Tibial nerve (tissue), 4 donors: ENCODE measurements at regions not wholly inside any gene's neighbourhood (a gene's known extent, or its start where the extent isn't known, plus 50 kb on each side); places are given as distances from the start of the nearest gene placed in this dataset.

Experiments used
- DNase-seq, 2 donors: peaks; one replicate each; pipeline ENCODE4 v3.0.0-alpha.2; 2019; ENCODE audit warnings: low spot score in 2 of 2
- H3K27ac ChIP-seq, 4 donors: fragments of 200-600 bp; sonication (generic) in 3 of 4; one replicate each; pipeline ENCODE4 v1.5.1; 2017 to 2019; ENCODE audit warnings: mild to moderate bottlenecking in 1 of 4
- H3K27me3 ChIP-seq, 2 donors: fragments of 200-600 bp; sonication (generic) in 1 of 2; one replicate each; pipeline versions ENCODE4 v1.5.1 to v1.6.0; 2017 to 2019
- H3K36me3 ChIP-seq, 3 donors: fragments of 200-600 bp; sonication (generic); one replicate each; pipeline ENCODE4 v1.5.1; 2018 to 2019
- H3K4me1 ChIP-seq, 4 donors: fragments of 200-600 bp; sonication (generic) in 3 of 4; one replicate each; pipeline ENCODE4 v1.5.1; 2017 to 2019
- H3K4me3 ChIP-seq, 4 donors: fragments of 200-600 bp; sonication (generic) in 3 of 4; one replicate each; pipeline ENCODE4 v1.5.1; 2017 to 2019; ENCODE audit warnings: mild to moderate bottlenecking in 1 of 4, moderate library complexity in 1 of 4
- H3K9me3 ChIP-seq, 4 donors: fragments of 200-600 bp; sonication (generic) in 3 of 4; one replicate each; pipeline ENCODE4 v1.5.1; 2017 to 2019
- EP300 ChIP-seq, 2 donors: sonication (generic); formaldehyde crosslinking; IDR thresholded peaks; one replicate each; pipeline ENCODE4 v1.6.1; 2017; ENCODE audit warnings: antibody characterized with exemption in 2 of 2, mild to moderate bottlenecking in 1 of 2
- POLR2A ChIP-seq, 2 donors: fragments of 450-650 bp; IDR thresholded peaks; one replicate each; pipeline ENCODE4 v1.6.1; 2017; ENCODE audit warnings: antibody characterized with exemption in 2 of 2, mild to moderate bottlenecking in 2 of 2, moderate library complexity in 2 of 2
- WGBS, 2 donors: methylation state at CpG; one replicate each; pipeline ENCODE4 v1.1.5; 2018; 5-methylcytosine and 5-hydroxymethylcytosine counted together
- TF ChIP-seq, protein P1 (sequence below), 5 experiments: fragments of 200-600 bp in 3 of 5; fragments of 450-650 bp in 2 of 5; sonication (generic) in 3 of 5; IDR thresholded peaks; one replicate each; pipeline ENCODE4 v1.5.1; 2016 to 2019; ENCODE audit warnings: antibody characterized with exemption in 5 of 5, mild to moderate bottlenecking in 3 of 5, moderate library complexity in 2 of 5

DNA sequence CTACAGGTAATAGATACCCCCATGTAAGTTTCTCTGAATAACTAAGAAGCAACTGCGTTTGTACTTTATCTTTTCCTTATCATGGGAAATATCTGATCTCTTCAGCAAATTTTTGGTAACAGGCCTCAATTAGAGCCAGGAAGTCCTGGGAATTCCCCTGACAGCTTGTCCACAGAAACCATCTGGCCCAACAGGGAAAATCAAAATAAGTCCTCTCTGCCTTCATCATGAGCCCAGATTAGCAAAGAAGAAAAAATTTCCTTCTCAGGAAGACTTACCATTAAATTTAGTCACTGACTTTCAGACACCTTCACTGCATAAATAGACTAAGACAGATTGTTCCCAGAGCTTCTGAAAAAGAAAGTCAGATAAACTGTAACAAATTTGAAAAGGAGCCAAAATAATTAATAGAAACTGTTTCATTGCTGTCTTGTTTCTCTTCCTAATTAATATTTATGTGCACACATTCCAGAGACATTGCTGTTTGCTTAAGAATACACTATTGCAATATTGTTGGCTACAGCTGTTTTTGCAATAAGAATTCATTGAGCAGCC is 278.1 kb upstream of the FAT3 start:
- Histone ChIP-seq H3K27ac (no peak overlapping the region), H3K27me3 (no peaks in the 10 kb centered on the region), H3K9me3 (no peaks in the 10 kb centered on the region), H3K36me3 (no peaks in the 10 kb centered on the region), H3K4me3 (no peak overlapping the region), H3K4me1 (peaks cover 0 to 19% (median 2%) of the 10 kb centered on the region in 4 donors)
- TF ChIP-seq, protein P1, sequence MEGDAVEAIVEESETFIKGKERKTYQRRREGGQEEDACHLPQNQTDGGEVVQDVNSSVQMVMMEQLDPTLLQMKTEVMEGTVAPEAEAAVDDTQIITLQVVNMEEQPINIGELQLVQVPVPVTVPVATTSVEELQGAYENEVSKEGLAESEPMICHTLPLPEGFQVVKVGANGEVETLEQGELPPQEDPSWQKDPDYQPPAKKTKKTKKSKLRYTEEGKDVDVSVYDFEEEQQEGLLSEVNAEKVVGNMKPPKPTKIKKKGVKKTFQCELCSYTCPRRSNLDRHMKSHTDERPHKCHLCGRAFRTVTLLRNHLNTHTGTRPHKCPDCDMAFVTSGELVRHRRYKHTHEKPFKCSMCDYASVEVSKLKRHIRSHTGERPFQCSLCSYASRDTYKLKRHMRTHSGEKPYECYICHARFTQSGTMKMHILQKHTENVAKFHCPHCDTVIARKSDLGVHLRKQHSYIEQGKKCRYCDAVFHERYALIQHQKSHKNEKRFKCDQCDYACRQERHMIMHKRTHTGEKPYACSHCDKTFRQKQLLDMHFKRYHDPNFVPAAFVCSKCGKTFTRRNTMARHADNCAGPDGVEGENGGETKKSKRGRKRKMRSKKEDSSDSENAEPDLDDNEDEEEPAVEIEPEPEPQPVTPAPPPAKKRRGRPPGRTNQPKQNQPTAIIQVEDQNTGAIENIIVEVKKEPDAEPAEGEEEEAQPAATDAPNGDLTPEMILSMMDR (IDR thresholded peaks at IDR 0.05), result no peak
- TF ChIP-seq EP300 (IDR thresholded peaks at IDR 0.05) (no peak), POLR2A (IDR thresholded peaks at IDR 0.05) (no peak)
- no peak for DNase-seq
- WGBS, 2 donors, result 50 to 59% methylated on average over 1 of the region's 1 CpG

DNA sequence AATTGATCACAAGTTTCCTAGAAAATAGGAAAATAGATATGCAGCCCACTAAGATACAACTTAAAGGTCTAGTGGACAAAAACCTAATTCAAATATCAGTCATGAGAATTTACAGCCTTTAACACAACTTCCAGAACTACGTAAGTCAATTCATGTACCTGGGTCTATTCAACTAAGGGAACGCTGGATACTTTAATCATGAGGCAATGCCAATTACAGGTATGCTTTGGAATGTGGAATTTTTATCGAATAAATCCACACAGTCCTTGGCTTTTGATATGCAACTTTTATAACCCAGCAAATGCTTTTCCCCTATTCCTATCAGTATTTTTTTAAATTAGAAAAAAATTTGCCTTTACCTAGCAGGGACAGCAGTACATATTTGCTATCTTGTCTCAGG is 289.5 kb upstream of the FAT3 start:
- H3K4me3 ChIP-seq, result no peak overlapping the region
- DNase-seq, result no peak
- H3K36me3 ChIP-seq, result no peaks in the 10 kb centered on the region
- no peak overlapping the region for H3K27ac ChIP-seq
- no peaks in the 10 kb centered on the region for H3K9me3 ChIP-seq
- WGBS, 2 donors, result 96 to 98% methylated on average over 3 of the region's 3 CpGs
- TF ChIP-seq EP300 (IDR thresholded peaks at IDR 0.05) (no peak), POLR2A (IDR thresholded peaks at IDR 0.05) (no peak)
- H3K4me1 ChIP-seq, result no peaks in the 10 kb centered on the region
- no peaks in the 10 kb centered on the region for H3K27me3 ChIP-seq

DNA sequence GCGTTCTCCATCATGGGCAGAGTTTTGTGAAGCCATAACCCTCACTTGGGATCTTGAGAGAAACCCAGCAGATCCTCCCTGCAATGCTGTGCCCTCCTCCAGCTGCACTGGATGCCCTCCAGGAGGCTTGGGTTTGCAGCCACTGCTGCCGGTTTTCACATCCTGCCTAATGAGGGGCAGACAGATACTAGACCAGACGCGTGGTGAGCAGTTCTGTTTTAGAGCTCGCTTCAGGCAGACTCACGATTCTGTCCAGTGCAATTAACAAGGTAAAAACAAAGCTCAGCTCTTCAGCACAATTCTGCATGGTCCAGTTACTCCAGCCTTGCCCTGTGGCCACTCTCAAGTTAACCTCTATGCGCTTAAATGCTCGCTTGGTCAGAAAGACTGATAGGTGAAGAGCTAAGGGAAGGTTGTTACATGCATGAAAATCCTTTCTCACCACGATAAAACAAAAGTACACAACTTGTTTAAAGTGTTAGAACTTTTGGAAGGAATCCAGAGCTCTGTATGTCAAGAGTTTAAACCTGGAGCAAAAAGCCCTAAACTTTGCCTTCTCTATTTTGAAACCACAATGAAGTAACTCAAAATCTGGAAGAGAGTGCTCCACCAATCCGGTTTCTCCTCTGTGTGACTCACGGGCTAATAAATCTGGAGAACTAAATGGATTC is 292.3 kb upstream of the FAT3 start:
- Histone ChIP-seq H3K27ac (no peak overlapping the region), H3K27me3 (no peaks in the 10 kb centered on the region), H3K9me3 (no peaks in the 10 kb centered on the region), H3K4me1 (no peaks in the 10 kb centered on the region), H3K4me3 (no peak overlapping the region), H3K36me3 (no peaks in the 10 kb centered on the region)
- TF ChIP-seq POLR2A (IDR thresholded peaks at IDR 0.05) (no peak), EP300 (IDR thresholded peaks at IDR 0.05) (no peak)
- TF ChIP-seq, protein P1 (IDR thresholded peaks at IDR 0.05), result no peak
- 44 to 52% methylated on average over 11 of the region's 11 CpGs for WGBS, 2 donors
- DNase-seq, result no peak

DNA sequence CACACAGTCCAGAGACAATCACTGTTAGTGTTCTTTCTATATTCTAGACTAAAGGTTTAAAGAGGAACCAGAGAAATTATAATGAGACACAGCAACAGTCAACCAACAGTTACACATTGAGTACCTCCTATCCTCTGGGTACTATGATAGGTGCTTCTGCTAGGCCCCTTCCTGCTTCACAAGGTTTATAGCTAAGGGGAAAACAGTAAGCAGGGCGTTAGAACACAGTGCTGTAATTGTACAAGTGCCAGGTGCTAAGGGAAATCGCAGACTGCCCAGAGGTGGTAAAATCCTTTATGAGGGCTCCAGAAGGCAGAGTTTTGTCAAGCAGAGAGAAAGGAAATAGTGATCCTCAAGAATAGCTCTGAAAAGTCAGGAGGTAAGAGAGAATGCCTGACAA is 297.2 kb upstream of the FAT3 start:
- Histone ChIP-seq H3K36me3 (no peaks in the 10 kb centered on the region), H3K27me3 (no peaks in the 10 kb centered on the region), H3K4me3 (no peak overlapping the region), H3K9me3 (no peaks in the 10 kb centered on the region), H3K4me1 (no peaks in the 10 kb centered on the region), H3K27ac (no peak overlapping the region)
- no peak for TF ChIP-seq EP300 (IDR thresholded peaks at IDR 0.05)
- TF ChIP-seq, protein P1 (IDR thresholded peaks at IDR 0.05), result no peak
- no peak for TF ChIP-seq POLR2A (IDR thresholded peaks at IDR 0.05)
- 52 to 54% methylated on average over 2 of the region's 2 CpGs for WGBS, 2 donors
- no peak for DNase-seq

DNA sequence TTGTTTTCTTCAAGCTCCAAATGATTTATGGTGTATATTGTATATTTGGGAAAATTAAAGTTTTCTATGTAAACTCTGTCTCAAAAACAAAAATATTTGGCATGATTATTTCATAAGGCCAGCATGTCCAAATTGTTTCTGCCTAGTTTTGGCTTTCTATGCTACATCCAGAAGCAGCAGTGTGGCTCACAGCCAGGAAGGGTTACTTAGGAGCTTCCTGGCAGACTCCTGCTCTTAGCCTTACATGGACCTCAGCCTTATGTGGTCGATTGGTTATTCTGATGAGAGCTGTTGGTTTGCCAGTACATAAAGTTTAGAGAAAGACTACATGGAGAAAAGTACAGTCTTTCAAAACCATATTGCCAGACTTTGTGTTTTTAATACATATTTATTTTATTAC is 297.7 kb upstream of the FAT3 start:
- Histone ChIP-seq H3K9me3 (no peaks in the 10 kb centered on the region), H3K27me3 (no peaks in the 10 kb centered on the region), H3K27ac (no peak overlapping the region), H3K36me3 (no peaks in the 10 kb centered on the region), H3K4me1 (no peaks in the 10 kb centered on the region), H3K4me3 (no peak overlapping the region)
- TF ChIP-seq EP300 (IDR thresholded peaks at IDR 0.05) (no peak), POLR2A (IDR thresholded peaks at IDR 0.05) (no peak)
- TF ChIP-seq, protein P1 (IDR thresholded peaks at IDR 0.05), result no peak
- WGBS, 2 donors, result 41 to 42% methylated on average over 1 of the region's 1 CpG
- DNase-seq, result peak in 1 of 2 donors; percentile 26
